IgD-negative memory B cell (primary cell): ENCODE measurements at regions not wholly inside any gene's neighbourhood (a gene's known extent, or its start where the extent isn't known, plus 50 kb on each side); places are given as distances from the start of the nearest gene placed in this dataset.

Experiments
- H3K27ac Mint-ChIP-seq, 3 donors: one replicate each; pipeline ENCODE4 v1.8.0; 2020 to 2022; ENCODE audit warnings: mild to moderate bottlenecking in 3 of 3, mixed read lengths in 3 of 3, moderate library complexity in 1 of 3
- H3K27me3 Mint-ChIP-seq: one replicate; pipeline ENCODE4 v1.8.0; 2021; ENCODE audit warnings: mixed read lengths
- H3K36me3 Mint-ChIP-seq: one replicate; pipeline ENCODE4 v1.8.0; 2020; ENCODE audit warnings: mild to moderate bottlenecking, mixed read lengths
- H3K4me1 Mint-ChIP-seq, 3 donors: one replicate each; pipeline ENCODE4 v1.8.0; 2020 to 2022; ENCODE audit warnings: mixed read lengths in 3 of 3, mild to moderate bottlenecking in 1 of 3
- H3K4me3 Mint-ChIP-seq, 4 donors: one replicate each; pipeline ENCODE4 v1.8.0; 2020 to 2022; ENCODE audit warnings: mild to moderate bottlenecking in 4 of 4, mixed read lengths in 4 of 4, moderate library complexity in 3 of 4
- H3K9me3 Mint-ChIP-seq, 3 donors: one replicate each; pipeline ENCODE4 v1.8.0; 2020 to 2021; ENCODE audit warnings: mixed read lengths in 3 of 3, mild to moderate bottlenecking in 1 of 3

DNA sequence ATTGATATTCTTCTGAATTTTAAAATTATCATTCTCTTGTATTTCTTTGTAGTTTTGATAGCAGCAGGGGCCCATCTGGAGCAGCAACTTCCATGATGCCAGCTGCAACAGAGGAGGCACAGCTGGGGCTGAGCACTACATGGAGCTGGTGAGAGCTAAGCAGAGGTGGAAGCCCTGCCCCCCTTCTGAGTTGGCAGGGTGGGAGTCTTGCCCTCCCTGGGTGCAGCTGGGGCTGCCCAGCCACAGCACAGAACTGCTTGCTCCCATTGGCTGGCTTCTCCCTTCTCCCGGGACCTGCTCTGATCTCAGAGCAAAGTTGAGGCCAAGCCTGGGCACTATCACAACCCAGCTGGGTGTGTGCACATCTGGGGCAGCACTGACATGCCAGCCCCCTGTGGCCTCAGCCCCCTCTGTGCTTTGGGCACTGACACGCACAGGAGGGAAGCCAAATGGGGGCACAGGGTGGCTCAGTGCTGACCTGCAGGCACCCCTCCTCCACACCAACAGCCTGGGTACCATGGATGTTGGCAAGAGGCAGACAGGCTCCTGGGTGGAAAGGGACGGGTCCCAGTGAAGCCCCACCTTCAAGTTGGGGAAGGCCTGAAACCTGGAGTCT is 69.1 kb upstream of the EYA4 start:
- peaks cover 0 to 12% (median 2%) of the 10 kb centered on the region in 3 donors for H3K9me3 Mint-ChIP-seq
- no peak overlapping the region for H3K4me3 Mint-ChIP-seq
- no peaks in the 10 kb centered on the region for H3K4me1 Mint-ChIP-seq
- H3K27ac Mint-ChIP-seq = no peak overlapping the region
- no peaks in the 10 kb centered on the region for H3K36me3 Mint-ChIP-seq
- no peaks in the 10 kb centered on the region for H3K27me3 Mint-ChIP-seq

DNA sequence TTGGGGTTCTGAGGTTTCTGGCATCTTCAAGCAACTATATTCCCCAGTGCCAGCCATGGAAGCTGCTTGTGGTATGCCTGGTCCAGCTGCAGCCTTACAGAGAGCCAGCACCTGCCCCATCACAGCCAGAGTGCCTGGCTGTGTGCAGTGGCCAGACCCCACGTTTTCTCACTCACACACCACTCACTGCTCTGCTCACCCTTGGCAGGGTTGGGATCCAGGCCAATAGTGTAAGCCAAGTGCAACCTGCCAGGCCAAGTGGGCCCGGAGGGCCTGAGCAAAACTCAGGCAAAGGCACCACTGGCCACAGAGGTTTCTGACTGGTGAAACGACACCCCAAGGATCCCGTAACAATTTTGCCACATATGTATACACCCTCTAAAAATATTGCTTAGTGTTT is 67.9 kb upstream of the EYA4 start:
- Mint-ChIP-seq H3K4me1 (no peaks in the 10 kb centered on the region), H3K27ac (no peak overlapping the region), H3K4me3 (no peak overlapping the region), H3K9me3 (peaks cover 0 to 12% (median 2%) of the 10 kb centered on the region in 3 donors), H3K27me3 (no peaks in the 10 kb centered on the region), H3K36me3 (no peaks in the 10 kb centered on the region)

DNA sequence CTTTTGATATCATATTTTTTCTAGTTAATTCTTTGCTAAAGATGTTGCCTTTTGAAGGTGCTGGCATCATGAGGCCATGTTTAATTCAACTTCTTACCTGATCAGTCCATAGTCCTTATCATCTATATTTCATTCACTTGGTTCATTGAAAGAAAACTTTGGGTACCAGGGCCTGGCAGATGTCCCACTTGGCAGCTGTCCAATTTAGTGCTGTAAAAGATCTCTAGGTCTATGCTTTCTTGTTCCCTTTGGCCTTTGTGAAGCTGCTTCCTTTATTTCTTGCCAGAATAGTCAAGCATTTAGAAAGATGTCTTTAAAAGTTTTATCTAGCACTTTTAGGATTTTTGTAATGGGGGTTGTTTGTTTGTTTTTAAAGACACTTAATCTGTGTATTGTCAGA is 61.7 kb upstream of the EYA4 start:
- H3K9me3 Mint-ChIP-seq = peaks cover 1 to 10% (median 2%) of the 10 kb centered on the region in 3 donors
- no peaks in the 10 kb centered on the region for H3K36me3 Mint-ChIP-seq
- H3K27ac Mint-ChIP-seq = no peak overlapping the region
- H3K4me1 Mint-ChIP-seq = no peaks in the 10 kb centered on the region
- peaks cover 3% of the 10 kb centered on the region for H3K27me3 Mint-ChIP-seq
- no peak overlapping the region for H3K4me3 Mint-ChIP-seq

DNA sequence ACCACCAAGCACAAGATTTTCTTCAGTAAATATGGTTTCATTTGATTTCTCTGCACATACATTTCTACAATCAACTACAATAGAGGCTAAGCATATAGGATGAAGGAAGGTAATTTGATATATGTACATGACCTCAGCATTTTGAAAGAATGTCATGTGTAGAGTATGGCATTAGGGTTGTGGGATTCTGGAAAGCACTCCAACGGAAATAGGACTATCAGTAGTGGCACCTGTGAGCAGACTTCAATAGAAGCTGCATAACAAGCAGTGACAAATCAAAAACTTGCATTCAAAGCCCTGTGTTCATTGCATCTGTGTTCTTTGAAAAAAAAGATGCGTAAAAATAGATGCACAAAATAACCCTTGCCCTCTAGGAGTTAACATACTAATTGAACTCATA is 57.5 kb upstream of the EYA4 start:
- no peaks in the 10 kb centered on the region for H3K36me3 Mint-ChIP-seq
- peaks cover 1 to 3% (median 1%) of the 10 kb centered on the region in 3 donors for H3K9me3 Mint-ChIP-seq
- H3K27me3 Mint-ChIP-seq = peaks cover 3% of the 10 kb centered on the region
- H3K4me3 Mint-ChIP-seq = no peak overlapping the region
- no peak overlapping the region for H3K27ac Mint-ChIP-seq
- H3K4me1 Mint-ChIP-seq = no peaks in the 10 kb centered on the region

DNA sequence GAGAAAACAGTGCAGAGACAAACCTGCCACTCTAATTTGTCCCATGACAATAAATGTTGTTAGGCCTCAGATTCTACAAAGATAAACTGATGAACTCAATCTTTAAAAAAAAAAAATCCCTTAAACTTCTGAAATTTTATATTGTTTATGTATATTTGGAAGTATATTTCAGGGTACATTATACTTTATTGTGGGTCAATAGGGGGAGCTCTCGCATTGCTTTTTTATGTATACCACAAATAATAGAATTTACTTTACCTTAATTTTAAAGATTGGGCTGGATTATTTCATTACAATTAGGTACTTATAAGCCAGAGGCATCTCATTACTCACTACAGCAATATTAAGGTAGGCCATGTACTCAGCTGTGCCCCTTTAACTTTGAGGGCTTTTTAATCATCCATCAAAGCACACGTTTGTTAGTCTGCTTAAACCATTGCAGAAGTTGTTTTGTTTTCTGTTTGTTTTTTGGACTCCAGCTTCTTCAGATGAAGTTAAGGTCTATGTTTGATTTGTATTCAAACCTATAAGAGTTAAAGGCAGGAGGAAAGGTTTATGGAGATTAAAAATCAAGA is 56.3 kb upstream of the EYA4 start:
- no peaks in the 10 kb centered on the region for H3K36me3 Mint-ChIP-seq
- no peaks in the 10 kb centered on the region for H3K4me1 Mint-ChIP-seq
- no peak overlapping the region for H3K4me3 Mint-ChIP-seq
- no peak overlapping the region for H3K27ac Mint-ChIP-seq
- no peaks in the 10 kb centered on the region for H3K9me3 Mint-ChIP-seq
- peaks cover 3% of the 10 kb centered on the region for H3K27me3 Mint-ChIP-seq

DNA sequence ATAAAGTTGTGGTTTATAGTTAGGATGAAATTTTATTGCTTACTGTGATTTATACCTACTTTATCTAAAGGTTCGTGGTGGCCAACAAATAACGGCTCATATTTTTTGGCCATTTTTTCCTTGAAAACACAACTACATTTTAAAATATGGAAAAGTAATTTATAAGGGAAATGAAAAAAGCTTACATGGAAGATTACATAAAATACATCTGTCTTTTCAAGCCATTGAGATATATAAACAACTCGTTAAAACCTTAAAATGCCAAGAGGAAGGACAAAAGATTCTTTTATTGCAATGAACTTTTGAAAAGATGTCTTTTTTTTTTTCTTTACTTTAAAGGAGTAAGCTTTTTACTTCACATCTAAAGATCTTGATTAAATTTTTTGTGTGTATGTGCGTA is 55.4 kb upstream of the EYA4 start:
- Mint-ChIP-seq H3K4me1 (no peaks in the 10 kb centered on the region), H3K27ac (no peak overlapping the region), H3K27me3 (peaks cover 3% of the 10 kb centered on the region), H3K4me3 (no peak overlapping the region), H3K36me3 (no peaks in the 10 kb centered on the region), H3K9me3 (no peaks in the 10 kb centered on the region)

DNA sequence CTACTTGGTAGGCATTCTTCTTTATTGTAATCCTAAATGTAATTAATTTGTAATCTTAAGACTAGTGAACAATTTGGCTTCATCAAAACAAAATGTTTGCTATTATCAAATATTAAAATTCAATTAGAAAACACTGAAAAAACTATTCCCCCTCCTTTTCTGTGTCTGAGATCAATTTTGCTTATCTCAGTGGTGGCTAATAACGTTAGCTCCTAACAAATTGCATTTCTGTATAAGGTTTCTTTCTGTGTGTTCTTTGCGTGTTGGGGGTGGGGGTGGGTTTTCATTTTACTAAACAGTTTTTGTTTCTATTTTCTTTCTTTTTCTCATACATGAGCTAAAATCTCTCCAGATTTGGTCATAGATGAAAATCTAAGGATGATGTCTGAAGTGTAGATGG is 54.0 kb upstream of the EYA4 start:
- Mint-ChIP-seq H3K4me3 (no peak overlapping the region), H3K27ac (no peak overlapping the region), H3K4me1 (no peaks in the 10 kb centered on the region), H3K36me3 (no peaks in the 10 kb centered on the region), H3K9me3 (no peaks in the 10 kb centered on the region), H3K27me3 (no peaks in the 10 kb centered on the region)

DNA sequence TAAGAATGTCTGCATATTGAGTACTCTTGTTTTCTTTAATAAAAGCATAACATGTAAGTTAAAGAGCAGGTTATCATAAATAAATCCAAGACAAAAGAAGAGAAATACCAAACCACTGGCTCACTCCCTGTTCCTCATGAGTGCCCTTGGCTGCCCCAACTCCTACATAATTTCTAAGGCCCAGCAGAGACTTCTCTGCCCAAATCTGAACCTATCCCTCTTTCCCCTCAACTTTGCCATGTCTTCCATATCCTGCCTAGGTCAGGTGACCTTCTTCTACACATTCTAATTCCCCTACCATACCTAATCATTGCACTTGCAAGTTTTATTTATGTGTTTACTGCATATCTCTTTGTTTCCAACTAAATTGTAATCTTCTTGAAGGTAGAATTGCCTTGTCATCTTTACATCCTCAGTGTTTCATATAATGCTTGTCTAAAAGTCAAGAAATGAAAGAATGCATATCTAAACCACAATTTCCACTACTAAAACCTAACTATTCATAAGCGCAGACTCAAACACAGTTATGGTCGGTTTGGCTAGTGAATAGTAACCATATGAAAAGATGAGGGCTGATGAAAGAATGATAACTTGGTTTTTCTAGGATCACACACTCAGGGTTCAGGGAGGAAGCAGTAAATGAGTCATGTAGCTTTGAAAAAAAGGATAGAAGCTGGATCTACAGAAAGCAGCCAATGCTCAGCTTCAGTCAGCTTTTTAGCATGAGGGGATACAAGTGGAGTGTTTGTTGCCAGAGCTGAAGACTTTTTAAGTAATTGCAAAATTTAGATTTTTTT is 53.3 kb upstream of the EYA4 start:
- Mint-ChIP-seq H3K4me1 (no peaks in the 10 kb centered on the region), H3K27me3 (no peaks in the 10 kb centered on the region), H3K9me3 (no peaks in the 10 kb centered on the region), H3K4me3 (no peak overlapping the region), H3K27ac (no peak overlapping the region), H3K36me3 (peaks cover under 1% of the 10 kb centered on the region)

DNA sequence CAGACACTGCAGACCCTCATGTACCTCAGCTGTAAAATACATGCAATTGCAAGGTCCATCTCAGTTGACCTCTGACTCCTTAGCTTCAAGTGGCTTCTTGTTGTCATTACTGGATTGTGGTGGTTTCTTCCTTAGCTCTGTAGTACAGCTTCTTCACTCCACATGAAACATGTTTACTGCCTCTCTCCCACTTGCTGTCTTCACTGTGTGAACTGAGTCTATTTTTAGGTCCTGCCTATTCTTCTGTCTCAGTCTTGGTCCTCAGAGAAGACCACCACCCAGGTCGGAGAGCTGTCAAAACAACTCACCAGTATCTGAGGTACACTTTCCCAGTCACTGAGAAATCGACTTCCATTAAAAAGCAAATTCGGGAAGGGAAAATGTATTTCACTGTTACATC is 50.2 kb upstream of the EYA4 start:
- no peaks in the 10 kb centered on the region for H3K4me1 Mint-ChIP-seq
- no peak overlapping the region for H3K4me3 Mint-ChIP-seq
- H3K27me3 Mint-ChIP-seq = no peaks in the 10 kb centered on the region
- H3K9me3 Mint-ChIP-seq = peaks cover 0 to 7% (median 2%) of the 10 kb centered on the region in 3 donors
- H3K27ac Mint-ChIP-seq = no peak overlapping the region
- peaks cover 2% of the 10 kb centered on the region for H3K36me3 Mint-ChIP-seq

DNA sequence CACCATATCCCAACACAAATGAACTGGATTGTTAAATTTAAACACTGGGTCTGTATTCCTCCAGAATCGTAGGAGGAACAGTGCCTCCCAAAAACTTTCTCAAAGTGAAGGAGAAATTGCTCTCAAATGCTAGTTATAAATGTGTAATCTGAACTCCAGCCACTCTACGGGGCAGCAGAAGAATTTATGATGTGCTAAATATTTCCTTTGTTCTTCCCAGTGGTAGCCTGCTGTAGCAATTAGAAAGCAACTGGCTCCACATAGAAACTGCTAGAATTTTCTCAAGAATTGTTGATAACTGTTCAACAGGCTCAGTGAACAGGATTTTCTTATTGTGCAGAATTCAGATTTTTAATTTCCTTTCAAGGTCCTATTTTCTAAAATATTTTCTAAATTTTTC is 49.8 kb upstream of the EYA4 start:
- peaks cover 0 to 7% (median 2%) of the 10 kb centered on the region in 3 donors for H3K9me3 Mint-ChIP-seq
- no peaks in the 10 kb centered on the region for H3K27me3 Mint-ChIP-seq
- H3K27ac Mint-ChIP-seq = no peak overlapping the region
- H3K4me1 Mint-ChIP-seq = no peaks in the 10 kb centered on the region
- no peak overlapping the region for H3K4me3 Mint-ChIP-seq
- peaks cover 2% of the 10 kb centered on the region for H3K36me3 Mint-ChIP-seq
